GM23248 (cell line): ENCODE measurements at regions not wholly inside any gene's neighbourhood (a gene's known extent, or its start where the extent isn't known, plus 50 kb on each side); places are given as distances from the start of the nearest gene placed in this dataset.

ENCODE experiments used
- DNase-seq: peaks from one replicate; pipeline ENCODE4 v3.0.0-alpha.2; 2015
- H2AFZ ChIP-seq: fragments of 200-600 bp; sonication (generic); 2 replicates; pipeline ENCODE4 v1.6.1; 2016; ENCODE audit warnings: antibody characterized with exemption
- H3F3A ChIP-seq: fragments of 200-600 bp; sonication (generic); 2 replicates; pipeline ENCODE4 v1.6.1; 2016; ENCODE audit warnings: mild to moderate bottlenecking, antibody characterized with exemption, mixed run types; ENCODE audit not compliant: insufficient read depth
- H3K27ac ChIP-seq: fragments of 200-600 bp; sonication (generic); 2 replicates; pipeline ENCODE4 v1.5.1; 2016; ENCODE audit warnings: mild to moderate bottlenecking
- H3K27me3 ChIP-seq: fragments of 200-600 bp; sonication (generic); replicated peaks from 2 replicates; pipeline ENCODE4 v1.6.1; 2016; ENCODE audit warnings: mild to moderate bottlenecking; ENCODE audit not compliant: insufficient read depth
- H3K36me3 ChIP-seq: fragments of 200-600 bp; sonication (generic); 2 replicates; pipeline ENCODE4 v1.6.1; 2016; ENCODE audit warnings: low read depth, mild to moderate bottlenecking
- H3K4me1 ChIP-seq: fragments of 200-600 bp; sonication (generic); 2 replicates; pipeline ENCODE4 v1.6.1; 2016; ENCODE audit warnings: mild to moderate bottlenecking; ENCODE audit not compliant: insufficient read depth
- H3K4me2 ChIP-seq: fragments of 200-600 bp; sonication (generic); one replicate; pipeline ENCODE4 v1.6.1; 2016; ENCODE audit warnings: mild to moderate bottlenecking; ENCODE audit not compliant: unreplicated experiment
- H3K4me3 ChIP-seq: fragments of 200-600 bp; sonication (generic); 2 replicates; pipeline ENCODE4 v1.5.1; 2016; ENCODE audit warnings: mild to moderate bottlenecking
- H3K79me2 ChIP-seq: fragments of 200-600 bp; sonication (generic); 2 replicates; pipeline ENCODE4 v1.6.1; 2016; ENCODE audit warnings: mild to moderate bottlenecking; ENCODE audit not compliant: insufficient read depth
- H3K9ac ChIP-seq: fragments of 200-600 bp; sonication (generic); 2 replicates; pipeline ENCODE4 v1.6.1; 2016; ENCODE audit warnings: mild to moderate bottlenecking
- H3K9me2 ChIP-seq: fragments of 200-600 bp; sonication (generic); 2 replicates; pipeline ENCODE4 v1.6.1; 2016; ENCODE audit warnings: mixed run types, mild to moderate bottlenecking, moderate library complexity; ENCODE audit not compliant: insufficient read depth
- H3K9me3 ChIP-seq: fragments of 200-600 bp; sonication (generic); one replicate; pipeline ENCODE4 v1.6.1; 2017; ENCODE audit warnings: low read depth
- H4K20me1 ChIP-seq: fragments of 200-600 bp; sonication (generic); 2 replicates; pipeline ENCODE4 v1.6.0; 2016; ENCODE audit not compliant: insufficient read depth
- EZH2 ChIP-seq: fragments of 200-600 bp; sonication (generic); IDR thresholded peaks from 2 replicates; pipeline ENCODE4 v1.6.1; 2018; ENCODE audit warnings: antibody characterized with exemption, mild to moderate bottlenecking; ENCODE audit not compliant: insufficient read depth, poor library complexity, severe bottlenecking
- EZH2phosphoT487 ChIP-seq: fragments of 200-600 bp; sonication (generic); IDR thresholded peaks from 2 replicates; pipeline ENCODE4 v1.6.1; 2018; ENCODE audit warnings: antibody characterized with exemption, moderate library complexity, mild to moderate bottlenecking, low read depth; ENCODE audit not compliant: insufficient read depth
- WGBS, 2 experiments: methylation state at CpG; one replicate each; pipeline ENCODE4 v1.1.6; 2015 to 2017; ENCODE audit warnings: low lambda C conversion rate in 2 of 2, low coverage in 1 of 2; ENCODE audit errors: missing lambda C conversion rate in 2 of 2; 5-methylcytosine and 5-hydroxymethylcytosine counted together
- in situ Hi-C: fragments of 300-500 bp; cut with MboI; formaldehyde crosslinking; loops from 2 replicates; pipeline ENCODE4 v1.15.0; 2020

DNA sequence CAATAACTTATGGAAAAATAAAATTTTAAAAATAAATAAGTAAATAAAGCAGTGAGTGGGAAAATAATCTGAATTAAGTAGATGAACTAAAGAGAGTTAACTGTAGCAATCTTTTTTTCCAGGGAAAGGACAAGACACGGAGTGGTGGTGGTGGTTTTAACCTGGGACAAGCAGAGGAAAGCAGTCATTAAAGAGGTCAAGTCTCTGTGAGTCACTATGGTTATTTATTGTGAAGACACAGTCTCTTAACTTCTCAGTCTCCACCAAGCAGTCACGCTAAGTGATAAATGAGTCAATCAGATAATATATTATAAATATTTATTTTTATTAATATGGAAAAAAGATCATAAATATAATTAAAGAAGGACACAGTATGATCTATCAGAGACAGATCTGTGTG, 228.1 kb upstream of the MEOX2 start:
- TF ChIP-seq EZH2phosphoT487 (no peak), EZH2 (no peak)
- Histone ChIP-seq H3K4me2 (no peak overlapping the region), H3K9me3 (no peaks in the 10 kb centered on the region), H3K4me1 (peaks cover 13% of the 10 kb centered on the region), H3K4me3 (no peak overlapping the region), H3K79me2 (no peaks in the 10 kb centered on the region), H2AFZ (no peak overlapping the region), H4K20me1 (no peaks in the 10 kb centered on the region), H3K9ac (no peak overlapping the region), H3K9me2 (no peaks in the 10 kb centered on the region), H3K27me3 (no peaks in the 10 kb centered on the region), H3K27ac (no peak overlapping the region), H3K36me3 (no peaks in the 10 kb centered on the region), H3F3A (peaks cover 21% of the 10 kb centered on the region)
- 95 to 97% methylated on average over 2 of the region's 2 CpGs for WGBS, 2 experiments
- DNase-seq = no peak
- in situ Hi-C loops = no loop called here

DNA sequence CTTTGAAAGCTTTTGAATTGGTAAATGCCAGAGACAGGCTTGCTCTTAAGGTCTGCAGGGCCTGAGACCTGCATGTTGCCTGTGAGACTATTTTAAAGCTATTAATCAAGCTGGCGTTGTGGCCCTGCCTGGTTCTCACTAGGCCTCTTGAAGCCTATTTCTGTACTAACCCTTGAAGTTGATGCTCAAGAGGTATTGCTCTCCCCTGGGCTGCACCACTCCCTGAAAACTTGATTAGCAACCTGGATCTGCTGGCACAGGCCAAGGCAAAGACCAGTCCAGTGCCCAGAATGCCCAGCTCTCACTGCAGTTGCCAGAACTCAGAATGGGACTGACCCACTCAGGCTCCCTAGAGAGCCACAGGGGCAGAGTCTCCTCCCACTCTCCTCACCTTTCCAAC, 220.0 kb upstream of the MEOX2 start:
- TF ChIP-seq EZH2 (no peak), EZH2phosphoT487 (no peak)
- H3K36me3 ChIP-seq = no peaks in the 10 kb centered on the region
- H3K9me3 ChIP-seq = no peaks in the 10 kb centered on the region
- no peak overlapping the region for H3K9ac ChIP-seq
- no peak overlapping the region for H3K4me3 ChIP-seq
- no peaks in the 10 kb centered on the region for H3K79me2 ChIP-seq
- no peak for DNase-seq
- H3F3A ChIP-seq = no peaks in the 10 kb centered on the region
- no peak overlapping the region for H2AFZ ChIP-seq
- H3K27ac ChIP-seq = no peak overlapping the region
- H3K27me3 ChIP-seq = no peaks in the 10 kb centered on the region
- H3K4me2 ChIP-seq = no peak overlapping the region
- 90 to 91% methylated on average over 1 of the region's 1 CpG for WGBS, 2 experiments
- no peaks in the 10 kb centered on the region for H4K20me1 ChIP-seq
- in situ Hi-C loops = no loop called here
- H3K9me2 ChIP-seq = no peaks in the 10 kb centered on the region
- H3K4me1 ChIP-seq = no peaks in the 10 kb centered on the region

DNA sequence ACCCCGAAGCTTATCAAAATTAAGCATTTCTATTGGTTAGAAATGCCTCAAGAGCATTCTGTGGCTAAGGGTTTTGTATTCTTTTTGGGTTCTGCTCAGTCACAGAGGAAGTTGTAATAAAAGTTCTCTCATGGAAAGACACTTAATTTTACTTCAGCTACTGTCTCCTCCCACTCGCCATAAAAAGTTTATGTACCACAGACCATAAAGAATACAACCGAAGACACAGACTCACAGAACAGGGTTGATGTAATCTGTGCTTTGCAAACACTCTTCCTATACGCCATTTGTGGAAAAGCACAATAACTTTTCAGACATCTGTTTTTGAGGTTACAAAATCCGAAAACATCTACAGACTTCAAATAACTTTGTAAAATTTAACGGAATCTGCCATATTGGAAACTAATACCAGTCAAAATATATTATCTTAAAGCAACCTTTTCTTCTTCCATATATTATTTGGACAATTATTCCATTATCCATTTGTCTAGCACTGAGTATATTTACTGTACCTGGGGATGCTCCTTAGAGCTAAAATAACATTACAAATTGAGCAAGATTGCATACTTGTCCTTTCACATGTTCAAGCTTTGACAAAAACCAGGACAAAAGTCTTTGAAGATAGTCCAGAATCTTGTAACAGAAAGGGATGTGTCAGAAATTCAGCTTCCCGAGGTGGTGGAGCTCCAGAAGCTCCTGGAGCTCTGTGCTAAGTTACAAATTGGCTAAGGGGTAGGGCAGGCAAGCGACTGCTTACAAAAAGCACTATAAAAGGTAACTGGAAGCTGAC, 219.0 kb upstream of the MEOX2 start:
- H3K27me3 ChIP-seq = no peaks in the 10 kb centered on the region
- H4K20me1 ChIP-seq = no peaks in the 10 kb centered on the region
- no peaks in the 10 kb centered on the region for H3F3A ChIP-seq
- 75 to 81% methylated on average over 8 of the region's 8 CpGs for WGBS, 2 experiments
- no peak overlapping the region for H3K9ac ChIP-seq
- H3K4me3 ChIP-seq = no peak overlapping the region
- H3K4me2 ChIP-seq = no peak overlapping the region
- in situ Hi-C loops = no loop called here
- no peaks in the 10 kb centered on the region for H3K9me3 ChIP-seq
- no peaks in the 10 kb centered on the region for H3K36me3 ChIP-seq
- TF ChIP-seq EZH2phosphoT487 = no peak
- no peak for TF ChIP-seq EZH2
- H3K27ac ChIP-seq = no peak overlapping the region
- H2AFZ ChIP-seq = no peak overlapping the region
- no peak for DNase-seq
- H3K79me2 ChIP-seq = no peaks in the 10 kb centered on the region
- no peaks in the 10 kb centered on the region for H3K4me1 ChIP-seq
- no peaks in the 10 kb centered on the region for H3K9me2 ChIP-seq

DNA sequence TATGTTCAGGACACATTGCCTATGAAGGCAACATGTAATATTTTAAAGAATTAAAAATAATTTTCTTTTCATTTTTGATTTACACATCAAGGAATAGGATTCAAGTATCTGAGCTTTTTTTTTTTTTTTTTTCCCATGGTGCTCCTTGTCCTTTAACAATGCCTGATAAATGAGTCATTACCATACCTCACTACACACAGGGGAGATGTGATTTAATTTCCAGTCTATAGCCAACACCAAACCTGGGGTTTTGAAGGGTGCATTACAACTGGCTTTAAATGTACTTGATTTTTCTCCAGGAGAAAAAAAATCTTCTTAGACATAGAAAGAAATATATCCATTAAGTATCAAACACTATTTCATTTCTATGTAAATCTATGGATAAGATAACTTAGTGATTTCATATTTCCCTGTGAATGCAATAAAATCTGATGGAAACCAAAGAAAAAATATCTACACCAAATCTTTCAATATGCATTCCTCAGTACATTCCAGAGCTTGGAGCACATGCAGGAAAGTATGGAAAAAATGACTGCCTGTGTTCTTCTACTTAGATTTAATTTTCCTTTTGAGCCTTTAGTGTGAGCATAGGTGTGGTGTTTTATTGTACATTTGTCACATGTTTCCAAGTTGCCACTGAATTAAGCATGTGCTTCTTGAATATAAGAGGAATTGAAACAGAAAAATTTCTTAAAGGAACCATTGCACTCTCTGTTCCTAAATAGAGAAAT, 204.8 kb upstream of the MEOX2 start:
- peak overlapping the region; percentile 3 for H3K4me2 ChIP-seq
- DNase-seq = peak; percentile 53
- in situ Hi-C loops = no loop called here

More for the DNA sequence above, 204.8 kb upstream of the MEOX2 start:
- no peaks in the 10 kb centered on the region; the same call in 1 of the 2 replicates for H3K36me3 ChIP-seq
- H3K9me3 ChIP-seq = no peaks in the 10 kb centered on the region
- no peak overlapping the region for H3K27ac ChIP-seq
- peaks cover 13% of the 10 kb centered on the region for H3K4me1 ChIP-seq
- no peak overlapping the region for H3K4me3 ChIP-seq
- no peak overlapping the region for H3K9ac ChIP-seq
- H2AFZ ChIP-seq = no peak overlapping the region
- no peaks in the 10 kb centered on the region for H3K27me3 ChIP-seq
- TF ChIP-seq EZH2 = no peak
- no peak for TF ChIP-seq EZH2phosphoT487
- H4K20me1 ChIP-seq = no peaks in the 10 kb centered on the region
- H3K79me2 ChIP-seq = no peaks in the 10 kb centered on the region
- H3K9me2 ChIP-seq = no peaks in the 10 kb centered on the region
- peaks cover 8% of the 10 kb centered on the region; the same call in 1 of the 2 replicates for H3F3A ChIP-seq
